H4 (cell line): ENCODE measurements at regions not wholly inside any gene's neighbourhood (a gene's known extent, or its start where the extent isn't known, plus 50 kb on each side); places are given as distances from the start of the nearest gene placed in this dataset.

Experiments used
- DNase-seq: peaks from one replicate; pipeline ENCODE4 v3.0.0-alpha.2; 2015; ENCODE audit warnings: low spot score

- DNase-seq: no peak
Measured at GRCh38 chr13:31684466-31684865, 54.9 kb upstream of the RXFP2 start.

DNA sequence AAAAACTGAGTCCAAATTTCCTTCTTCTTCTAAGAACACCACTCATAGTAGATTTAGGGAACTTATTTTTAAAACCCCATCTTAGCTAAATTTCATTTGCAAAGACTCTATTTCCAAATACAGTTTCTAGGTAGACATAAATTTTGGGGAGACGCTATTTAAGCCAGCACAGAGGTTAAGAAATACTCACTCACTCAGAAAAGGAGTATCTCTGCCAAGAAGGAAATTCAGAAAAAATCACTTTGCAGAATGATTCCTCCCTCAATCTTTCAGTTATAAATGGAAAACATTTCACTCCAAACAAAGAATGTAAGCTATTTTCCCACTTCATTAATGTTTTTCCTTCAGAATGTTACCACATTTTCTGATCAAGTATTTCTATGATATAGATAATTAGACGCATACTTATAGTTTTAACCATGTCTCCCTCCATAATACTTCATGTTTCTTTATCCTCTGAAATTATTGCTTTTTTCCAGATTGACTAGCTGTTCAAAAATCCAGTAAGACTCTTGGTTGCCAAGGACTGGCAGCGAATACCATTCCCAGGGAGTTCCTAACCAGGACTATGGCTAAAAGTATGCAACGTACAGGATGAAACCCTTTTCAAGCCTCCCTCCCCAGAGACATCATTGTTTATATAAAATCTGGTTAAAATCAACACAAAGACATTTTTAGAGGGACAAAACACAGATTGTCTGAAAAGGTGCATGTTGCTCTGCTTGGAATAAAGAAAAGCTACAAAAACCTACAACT is 52.5 kb upstream of the RXFP2 start:
- DNase-seq: no peak
